Lower leg skin (tissue), 3 donors: ENCODE measurements at regions not wholly inside any gene's neighbourhood (a gene's known extent, or its start where the extent isn't known, plus 50 kb on each side); places are given as distances from the start of the nearest gene placed in this dataset.

Experiments used
- POLR2A ChIP-seq, 2 donors: fragments of 450-650 bp; IDR thresholded peaks; one replicate each; pipeline ENCODE4 v1.6.1; 2016 to 2017; ENCODE audit warnings: antibody characterized with exemption in 2 of 2, mild to moderate bottlenecking in 1 of 2, moderate library complexity in 1 of 2
- TF ChIP-seq, protein P1 (sequence below), 3 donors: fragments of 450-650 bp; IDR thresholded peaks; one replicate each; pipeline ENCODE4 v1.5.1; 2016; ENCODE audit warnings: antibody characterized with exemption in 3 of 3, mild to moderate bottlenecking in 3 of 3, moderate library complexity in 2 of 3

DNA sequence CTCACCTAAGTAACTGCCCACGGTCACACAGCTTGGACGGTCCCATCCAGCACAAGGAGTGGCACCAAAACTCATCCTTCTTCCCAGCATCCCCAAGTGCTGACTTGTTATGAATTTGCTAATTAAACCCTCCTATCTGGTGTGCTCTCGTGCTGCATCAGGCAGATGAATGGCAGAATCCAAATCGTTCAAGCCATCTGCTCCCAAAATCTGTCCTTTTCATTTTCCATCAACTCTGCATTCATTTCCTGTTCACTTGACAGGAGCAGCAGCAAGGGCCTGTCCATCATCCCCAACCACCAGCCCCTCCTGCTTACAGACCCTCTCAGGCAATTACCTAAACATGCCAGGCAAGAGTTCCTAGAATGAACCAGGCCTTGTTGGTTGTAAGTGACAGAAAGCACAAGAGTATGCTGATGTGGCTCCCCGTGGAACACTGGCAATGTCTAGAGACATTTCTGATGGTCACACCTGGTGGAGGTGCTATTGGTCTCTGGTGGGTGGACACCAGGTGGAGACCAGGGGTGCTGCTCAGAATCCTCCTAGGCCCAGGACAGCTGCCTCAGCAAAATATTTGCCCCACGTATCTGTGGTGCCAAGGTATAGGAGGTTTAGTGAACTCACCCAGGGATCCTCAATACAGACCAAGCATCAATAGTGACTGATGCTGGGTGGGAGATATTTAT is 832.5 kb downstream of the TBC1D22A start:
- TF ChIP-seq, protein P1, sequence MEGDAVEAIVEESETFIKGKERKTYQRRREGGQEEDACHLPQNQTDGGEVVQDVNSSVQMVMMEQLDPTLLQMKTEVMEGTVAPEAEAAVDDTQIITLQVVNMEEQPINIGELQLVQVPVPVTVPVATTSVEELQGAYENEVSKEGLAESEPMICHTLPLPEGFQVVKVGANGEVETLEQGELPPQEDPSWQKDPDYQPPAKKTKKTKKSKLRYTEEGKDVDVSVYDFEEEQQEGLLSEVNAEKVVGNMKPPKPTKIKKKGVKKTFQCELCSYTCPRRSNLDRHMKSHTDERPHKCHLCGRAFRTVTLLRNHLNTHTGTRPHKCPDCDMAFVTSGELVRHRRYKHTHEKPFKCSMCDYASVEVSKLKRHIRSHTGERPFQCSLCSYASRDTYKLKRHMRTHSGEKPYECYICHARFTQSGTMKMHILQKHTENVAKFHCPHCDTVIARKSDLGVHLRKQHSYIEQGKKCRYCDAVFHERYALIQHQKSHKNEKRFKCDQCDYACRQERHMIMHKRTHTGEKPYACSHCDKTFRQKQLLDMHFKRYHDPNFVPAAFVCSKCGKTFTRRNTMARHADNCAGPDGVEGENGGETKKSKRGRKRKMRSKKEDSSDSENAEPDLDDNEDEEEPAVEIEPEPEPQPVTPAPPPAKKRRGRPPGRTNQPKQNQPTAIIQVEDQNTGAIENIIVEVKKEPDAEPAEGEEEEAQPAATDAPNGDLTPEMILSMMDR (IDR thresholded peaks at IDR 0.05), result no peak
- TF ChIP-seq POLR2A (IDR thresholded peaks at IDR 0.05), result no peak
